Esophagus muscularis mucosa (tissue), 4 donors: ENCODE measurements at regions not wholly inside any gene's neighbourhood (a gene's known extent, or its start where the extent isn't known, plus 50 kb on each side); places are given as distances from the start of the nearest gene placed in this dataset.

ENCODE experiments used
- DNase-seq: peaks from one replicate; pipeline ENCODE4 v3.0.0-alpha.2; 2017; ENCODE audit errors: extremely low spot score
- H3K27ac ChIP-seq, 4 donors: fragments of 200-600 bp; sonication (generic); replicated peaks in 1 of 4; 1 replicate in 3 of 4; 2 replicates in 1 of 4; pipeline ENCODE4 v1.5.1; 2016 to 2019; ENCODE audit warnings: mild to moderate bottlenecking in 1 of 4
- H3K27me3 ChIP-seq, 4 donors: fragments of 200-600 bp; sonication (generic); one replicate each; pipeline versions ENCODE4 v1.5.1 to v1.6.0; 2016 to 2019
- H3K36me3 ChIP-seq, 4 donors: fragments of 200-600 bp; sonication (generic); one replicate each; pipeline ENCODE4 v1.5.1; 2016 to 2019
- H3K4me1 ChIP-seq, 4 donors: fragments of 200-600 bp; sonication (generic); one replicate each; pipeline ENCODE4 v1.5.1; 2016 to 2019
- H3K4me3 ChIP-seq, 4 donors: fragments of 200-600 bp; sonication (generic); 1 replicate in 2 of 4; 2 replicates in 2 of 4; pipeline ENCODE4 v1.5.1; 2016 to 2019; ENCODE audit warnings: mild to moderate bottlenecking in 4 of 4, moderate library complexity in 1 of 4
- H3K9me3 ChIP-seq, 4 donors: fragments of 200-600 bp; sonication (generic); 1 replicate in 3 of 4; 2 replicates in 1 of 4; pipeline ENCODE4 v1.5.1; 2016 to 2019
- EP300 ChIP-seq: sonication (generic); formaldehyde crosslinking; IDR thresholded peaks from one replicate; pipeline ENCODE4 v1.6.1; 2017; ENCODE audit warnings: antibody characterized with exemption
- POLR2A ChIP-seq: fragments of 450-650 bp; IDR thresholded peaks from one replicate; pipeline ENCODE4 v1.6.1; 2017; ENCODE audit warnings: antibody characterized with exemption, moderate library complexity, mild to moderate bottlenecking, low read depth
- POLR2AphosphoS5 ChIP-seq, 2 donors: sonication (generic); formaldehyde crosslinking; IDR thresholded peaks; one replicate each; pipeline ENCODE4 v1.6.1; 2017; ENCODE audit warnings: antibody characterized with exemption in 2 of 2
- WGBS: methylation state at CpG from one replicate; pipeline ENCODE4 v1.1.5; 2018; 5-methylcytosine and 5-hydroxymethylcytosine counted together
- intact Hi-C: fragments of 100-400 bp; cut with DNase I; formaldehyde crosslinking; loops from one replicate; pipeline ENCODE4 v1.15.1; 2023
- TF ChIP-seq, protein P1 (sequence below), 3 experiments: fragments of 200-600 bp in 2 of 3; fragments of 450-650 bp in 1 of 3; sonication (generic) in 2 of 3; IDR thresholded peaks; one replicate each; pipeline ENCODE4 v1.5.1; 2017 to 2019; ENCODE audit warnings: antibody characterized with exemption in 3 of 3, mild to moderate bottlenecking in 2 of 3, moderate library complexity in 1 of 3

DNA sequence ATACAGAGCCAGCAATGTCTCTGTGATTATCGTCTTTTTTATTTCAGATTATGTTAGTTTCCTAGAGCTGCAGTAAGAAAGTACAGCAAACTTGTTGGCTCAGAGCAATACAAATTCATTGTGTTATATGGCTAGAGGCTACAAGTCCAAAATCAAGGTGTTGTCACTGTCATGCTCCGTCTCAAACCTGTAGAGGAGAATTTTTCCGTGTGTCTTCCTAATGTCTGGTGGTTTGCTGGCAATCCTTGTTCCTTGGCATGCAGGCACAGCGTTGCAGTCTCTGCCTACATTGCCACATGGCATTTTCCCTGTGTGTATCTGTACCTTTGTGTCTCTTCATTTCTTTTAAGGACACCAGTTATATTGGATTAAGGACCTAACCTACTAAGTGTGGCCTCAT is 244.4 kb downstream of the LRRIQ3 start:
- H3K27ac ChIP-seq = no peak overlapping the region
- no peak for DNase-seq
- TF ChIP-seq POLR2AphosphoS5 (IDR thresholded peaks at IDR 0.05) = no peak
- TF ChIP-seq, protein P1, sequence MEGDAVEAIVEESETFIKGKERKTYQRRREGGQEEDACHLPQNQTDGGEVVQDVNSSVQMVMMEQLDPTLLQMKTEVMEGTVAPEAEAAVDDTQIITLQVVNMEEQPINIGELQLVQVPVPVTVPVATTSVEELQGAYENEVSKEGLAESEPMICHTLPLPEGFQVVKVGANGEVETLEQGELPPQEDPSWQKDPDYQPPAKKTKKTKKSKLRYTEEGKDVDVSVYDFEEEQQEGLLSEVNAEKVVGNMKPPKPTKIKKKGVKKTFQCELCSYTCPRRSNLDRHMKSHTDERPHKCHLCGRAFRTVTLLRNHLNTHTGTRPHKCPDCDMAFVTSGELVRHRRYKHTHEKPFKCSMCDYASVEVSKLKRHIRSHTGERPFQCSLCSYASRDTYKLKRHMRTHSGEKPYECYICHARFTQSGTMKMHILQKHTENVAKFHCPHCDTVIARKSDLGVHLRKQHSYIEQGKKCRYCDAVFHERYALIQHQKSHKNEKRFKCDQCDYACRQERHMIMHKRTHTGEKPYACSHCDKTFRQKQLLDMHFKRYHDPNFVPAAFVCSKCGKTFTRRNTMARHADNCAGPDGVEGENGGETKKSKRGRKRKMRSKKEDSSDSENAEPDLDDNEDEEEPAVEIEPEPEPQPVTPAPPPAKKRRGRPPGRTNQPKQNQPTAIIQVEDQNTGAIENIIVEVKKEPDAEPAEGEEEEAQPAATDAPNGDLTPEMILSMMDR (IDR thresholded peaks at IDR 0.05) = no peak
- no peak for TF ChIP-seq POLR2A
- no peaks in the 10 kb centered on the region for H3K36me3 ChIP-seq
- 88% methylated on average over 4 of the region's 4 CpGs for WGBS
- H3K27me3 ChIP-seq = no peaks in the 10 kb centered on the region
- no peaks in the 10 kb centered on the region for H3K4me1 ChIP-seq
- intact Hi-C loops = no loop called here
- no peak overlapping the region for H3K4me3 ChIP-seq
- H3K9me3 ChIP-seq = no peaks in the 10 kb centered on the region

DNA sequence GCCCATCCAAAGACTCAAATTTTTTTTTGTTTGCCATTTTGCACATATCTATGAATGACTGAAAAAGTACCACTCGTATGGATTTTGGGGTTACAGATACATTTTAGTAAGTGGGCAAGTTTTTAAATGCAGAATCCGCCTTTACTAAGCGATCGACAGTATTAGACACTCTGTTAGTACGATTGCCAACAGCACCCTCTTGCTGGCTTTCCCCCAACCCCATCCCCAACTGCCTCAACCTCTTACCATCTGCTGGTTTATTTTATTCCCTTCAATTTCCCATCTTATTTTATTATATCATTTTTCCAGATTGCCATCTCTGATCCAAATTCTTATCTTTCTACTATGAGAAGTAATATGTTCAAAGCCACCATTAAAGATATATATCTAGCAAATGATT is 244.8 kb downstream of the LRRIQ3 start:
- intact Hi-C loops = no loop called here
- WGBS = 90% methylated on average over 5 of the region's 5 CpGs
- Histone ChIP-seq H3K27ac (no peak overlapping the region), H3K36me3 (no peaks in the 10 kb centered on the region), H3K9me3 (no peaks in the 10 kb centered on the region), H3K4me3 (no peak overlapping the region), H3K27me3 (no peaks in the 10 kb centered on the region), H3K4me1 (no peaks in the 10 kb centered on the region)
- DNase-seq = no peak
- TF ChIP-seq POLR2AphosphoS5 (IDR thresholded peaks at IDR 0.05) (no peak), EP300 (no peak), POLR2A (no peak)

DNA sequence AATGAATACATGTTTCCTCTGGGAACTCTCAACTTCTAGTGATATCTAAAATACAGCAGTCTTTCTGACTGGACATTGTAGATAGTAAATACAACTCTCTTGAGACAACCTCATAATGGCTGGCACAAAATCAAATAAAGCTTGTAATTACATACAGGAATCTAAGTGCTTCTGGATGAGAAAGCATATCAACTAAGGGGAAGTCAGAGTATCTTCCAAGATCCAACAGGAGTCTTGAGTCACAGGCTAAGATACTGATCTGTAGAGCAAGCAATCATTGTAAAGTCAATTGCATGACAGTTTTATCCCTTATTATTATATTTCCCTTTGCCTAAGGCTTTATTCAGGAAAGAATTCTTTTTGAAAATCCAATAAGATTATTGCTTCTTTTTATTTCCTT is 249.9 kb downstream of the LRRIQ3 start:
- Histone ChIP-seq H3K9me3 (no peaks in the 10 kb centered on the region), H3K27ac (no peak overlapping the region), H3K27me3 (no peaks in the 10 kb centered on the region), H3K36me3 (no peaks in the 10 kb centered on the region), H3K4me1 (no peaks in the 10 kb centered on the region), H3K4me3 (no peak overlapping the region)
- TF ChIP-seq EP300 (no peak), POLR2AphosphoS5 (IDR thresholded peaks at IDR 0.05) (no peak), POLR2A (no peak)
- TF ChIP-seq, protein P1 (IDR thresholded peaks at IDR 0.05) = no peak
- intact Hi-C loops = no loop called here
- no peak for DNase-seq

DNA sequence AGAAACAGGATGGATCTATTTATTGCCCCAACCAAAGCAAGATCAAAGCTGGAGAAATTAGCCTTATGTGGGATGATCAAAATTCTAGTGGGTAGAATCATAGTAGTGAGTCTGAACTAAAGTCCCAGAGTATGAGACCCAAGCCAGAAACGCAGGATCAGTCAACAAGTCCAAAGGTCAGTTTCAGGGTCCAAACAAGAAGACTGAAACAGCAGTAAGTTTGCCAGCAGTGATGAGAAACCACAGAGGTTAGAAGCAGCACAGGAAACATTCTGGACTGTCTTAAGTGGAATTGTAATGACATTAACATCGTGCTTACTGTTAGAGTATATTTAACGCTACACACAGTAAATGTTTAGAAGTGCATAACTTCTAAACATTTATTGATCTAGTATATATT is 251.0 kb downstream of the LRRIQ3 start:
- Histone ChIP-seq H3K36me3 (no peaks in the 10 kb centered on the region), H3K27ac (no peak overlapping the region), H3K4me1 (no peaks in the 10 kb centered on the region), H3K9me3 (no peaks in the 10 kb centered on the region), H3K4me3 (no peak overlapping the region), H3K27me3 (no peaks in the 10 kb centered on the region)
- TF ChIP-seq POLR2AphosphoS5 (IDR thresholded peaks at IDR 0.05) = no peak
- TF ChIP-seq POLR2A = no peak
- TF ChIP-seq EP300 = no peak
- TF ChIP-seq, protein P1 (IDR thresholded peaks at IDR 0.05) = no peak
- intact Hi-C loops = no loop called here
- DNase-seq = no peak
- 84% methylated on average over 3 of the region's 3 CpGs for WGBS

DNA sequence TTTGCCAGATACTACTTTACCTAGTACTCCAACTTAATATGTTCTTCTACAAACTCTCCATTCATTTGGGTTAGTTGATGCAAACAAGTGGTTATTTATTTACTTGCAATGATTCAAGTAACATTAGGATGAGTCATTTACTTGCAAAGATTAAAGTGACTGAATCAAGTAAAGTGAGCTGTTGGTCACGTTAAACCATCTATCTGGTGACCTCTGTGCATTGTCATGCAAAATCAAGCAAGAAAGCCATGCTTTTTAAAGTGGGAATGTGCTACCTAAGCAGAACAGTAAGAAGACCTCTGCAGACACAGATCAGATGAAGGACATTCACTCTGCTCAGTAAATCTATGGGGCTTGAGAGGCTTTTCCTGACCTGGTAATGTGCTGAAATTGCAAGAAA is 254.7 kb downstream of the LRRIQ3 start:
- intact Hi-C loops = no loop called here
- 20% methylated on average over 1 of the region's 1 CpG for WGBS
- Histone ChIP-seq H3K27ac (no peak overlapping the region), H3K4me1 (no peaks in the 10 kb centered on the region), H3K36me3 (no peaks in the 10 kb centered on the region), H3K9me3 (no peaks in the 10 kb centered on the region), H3K4me3 (no peak overlapping the region), H3K27me3 (no peaks in the 10 kb centered on the region)
- DNase-seq = no peak
- TF ChIP-seq POLR2AphosphoS5 (IDR thresholded peaks at IDR 0.05) = no peak
- TF ChIP-seq EP300 = no peak
- TF ChIP-seq, protein P1 (IDR thresholded peaks at IDR 0.05) = no peak
- no peak for TF ChIP-seq POLR2A
